Activated CD4-positive, alpha-beta memory T cell treated with anti-CD3 and anti-CD28 coated beads for 36 hours (primary cell): ENCODE measurements at regions not wholly inside any gene's neighbourhood (a gene's known extent, or its start where the extent isn't known, plus 50 kb on each side); places are given as distances from the start of the nearest gene placed in this dataset.

Source experiments
- CTCF ChIA-PET: fragments of 350-600 bp; sonication (Branson Sonifier 250); formaldehyde crosslinking; loops from one replicate; lab custom pipeline; 2021; ENCODE audit warnings: antibody characterized with exemption, inconsistent platforms; lab: Charles Lee
- POLR2A ChIA-PET: fragments of 350-600 bp; sonication (Branson Sonifier 250); formaldehyde crosslinking; loops from one replicate; lab custom pipeline; 2021; ENCODE audit warnings: antibody characterized with exemption; lab: Charles Lee
- DNase-seq: peaks from one replicate; pipeline ENCODE4 v3.0.0-alpha.2; 2020
- H3K27ac Mint-ChIP-seq: one replicate; pipeline ENCODE4 v1.8.0; 2021; ENCODE audit warnings: mixed read lengths
- H3K27me3 Mint-ChIP-seq: one replicate; pipeline ENCODE4 v1.8.0; 2021; ENCODE audit warnings: mixed read lengths
- H3K36me3 Mint-ChIP-seq: one replicate; pipeline ENCODE4 v1.8.0; 2021; ENCODE audit warnings: mixed read lengths
- H3K4me1 Mint-ChIP-seq: one replicate; pipeline ENCODE4 v1.8.0; 2021; ENCODE audit warnings: low read depth, mixed read lengths
- H3K4me3 Mint-ChIP-seq: one replicate; pipeline ENCODE4 v1.8.0; 2021; ENCODE audit warnings: mild to moderate bottlenecking, mixed read lengths
- H3K9me3 Mint-ChIP-seq: one replicate; pipeline ENCODE4 v1.8.0; 2021; ENCODE audit warnings: mixed read lengths
- intact Hi-C: fragments of 100-400 bp; cut with micrococcal nuclease; formaldehyde crosslinking; loops from one replicate; pipeline ENCODE4 v1.15.1; 2023

DNA sequence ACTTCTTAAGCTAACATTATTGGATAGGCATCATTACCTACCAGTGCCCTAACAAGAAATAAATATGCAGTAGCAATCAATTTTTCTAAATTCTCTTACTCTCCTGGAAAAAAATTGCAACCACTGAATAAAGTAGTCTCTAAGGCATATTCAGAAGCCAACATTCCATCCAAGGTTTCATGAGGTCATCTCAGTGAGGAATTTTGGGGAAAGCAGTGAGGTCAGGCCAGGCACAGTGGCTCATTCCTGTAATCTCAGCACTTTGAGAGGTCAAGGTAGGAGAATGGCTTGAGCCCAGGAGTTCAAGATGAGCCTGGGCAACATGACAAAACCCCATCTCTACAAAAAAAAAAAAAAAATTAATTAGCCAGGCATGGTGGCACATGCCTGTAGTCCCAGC lies 75.9 kb upstream of the GHITM start:
- ChIA-PET CTCF (interaction anchor here (1.0 kb wide), 1 partner anchor 152 kb away, joined by 3 read pairs; no protein-coding TSS in a partner anchor), POLR2A (interaction anchor here (0.6 kb wide), 1 partner anchor 585 kb away, joined by 3 read pairs; no protein-coding TSS in a partner anchor)
- no peak for DNase-seq
- no peak overlapping the region for H3K27ac Mint-ChIP-seq
- no peaks in the 10 kb centered on the region for H3K4me1 Mint-ChIP-seq
- no peak overlapping the region for H3K4me3 Mint-ChIP-seq
- H3K27me3 Mint-ChIP-seq: peaks cover 8% of the 10 kb centered on the region
- no peaks in the 10 kb centered on the region for H3K36me3 Mint-ChIP-seq
- intact Hi-C loops: no loop called here
- H3K9me3 Mint-ChIP-seq: no peaks in the 10 kb centered on the region

DNA sequence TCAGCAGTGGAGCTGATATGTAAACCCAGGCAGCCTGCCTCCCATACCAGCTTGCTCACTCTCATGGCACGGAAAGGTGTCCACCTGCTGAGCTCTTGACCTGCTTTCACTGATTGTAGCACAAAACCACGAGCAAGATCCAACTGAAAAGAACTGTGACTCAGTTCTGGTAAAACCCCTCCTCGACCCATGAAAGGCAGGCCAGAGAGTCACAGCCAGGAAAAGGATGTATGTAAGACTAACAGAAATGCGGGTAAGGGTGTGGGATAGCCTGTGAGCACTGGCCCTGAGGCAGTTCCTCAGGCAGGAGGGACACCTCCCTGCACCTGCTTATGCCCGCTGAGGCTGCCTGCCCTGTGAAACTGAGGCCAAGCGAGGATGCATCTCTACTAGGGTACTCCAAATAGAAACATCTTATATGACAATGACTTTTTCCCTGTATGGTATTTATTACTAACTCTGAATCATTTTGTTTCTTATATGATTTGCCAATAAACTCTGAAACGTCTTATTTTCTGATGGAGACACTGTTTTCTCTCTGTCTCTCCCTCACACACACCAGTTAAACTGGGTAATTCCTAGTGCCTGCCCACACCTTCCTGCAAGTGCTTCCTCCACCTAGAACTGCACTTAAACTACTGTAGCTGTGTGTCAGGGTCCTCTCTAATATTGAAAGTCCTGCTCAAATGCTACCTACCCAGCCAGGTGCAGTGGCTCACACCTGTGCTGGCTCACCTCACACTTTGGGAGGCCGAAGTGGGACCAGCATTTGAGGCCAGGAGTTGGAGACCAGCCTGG lies 73.3 kb upstream of the GHITM start:
- intact Hi-C loops: no loop called here
- POLR2A ChIA-PET: no interaction called here
- Mint-ChIP-seq H3K27ac (no peak overlapping the region), H3K4me3 (no peak overlapping the region), H3K4me1 (no peaks in the 10 kb centered on the region), H3K27me3 (peaks cover 5% of the 10 kb centered on the region), H3K9me3 (peaks cover 4% of the 10 kb centered on the region), H3K36me3 (no peaks in the 10 kb centered on the region)
- CTCF ChIA-PET: interaction anchor here (0.7 kb wide), 1 partner anchor 10 kb away, joined by 3 read pairs; no protein-coding TSS in a partner anchor
- no peak for DNase-seq

GRCh38 chr10:84074521-84074920 lies 64.8 kb upstream of the GHITM start:
- Mint-ChIP-seq H3K4me3 (no peak overlapping the region), H3K36me3 (no peaks in the 10 kb centered on the region), H3K9me3 (peaks cover 4% of the 10 kb centered on the region), H3K27ac (no peak overlapping the region), H3K4me1 (no peaks in the 10 kb centered on the region), H3K27me3 (peaks cover 4% of the 10 kb centered on the region)
- intact Hi-C loops: no loop called here
- POLR2A ChIA-PET: no interaction called here
- DNase-seq: no peak
- CTCF ChIA-PET: no interaction called here

GRCh38 chr10:84075226-84076046 lies 63.9 kb upstream of the GHITM start:
- intact Hi-C loops: no loop called here
- Mint-ChIP-seq H3K4me1 (no peaks in the 10 kb centered on the region), H3K9me3 (no peaks in the 10 kb centered on the region), H3K36me3 (no peaks in the 10 kb centered on the region), H3K27ac (no peak overlapping the region), H3K4me3 (no peak overlapping the region), H3K27me3 (peaks cover 4% of the 10 kb centered on the region)
- ChIA-PET POLR2A (no interaction called here), CTCF (interaction anchor here (0.8 kb wide), 1 partner anchor 9 kb away, joined by 3 read pairs; no protein-coding TSS in a partner anchor)
- no peak for DNase-seq

DNA sequence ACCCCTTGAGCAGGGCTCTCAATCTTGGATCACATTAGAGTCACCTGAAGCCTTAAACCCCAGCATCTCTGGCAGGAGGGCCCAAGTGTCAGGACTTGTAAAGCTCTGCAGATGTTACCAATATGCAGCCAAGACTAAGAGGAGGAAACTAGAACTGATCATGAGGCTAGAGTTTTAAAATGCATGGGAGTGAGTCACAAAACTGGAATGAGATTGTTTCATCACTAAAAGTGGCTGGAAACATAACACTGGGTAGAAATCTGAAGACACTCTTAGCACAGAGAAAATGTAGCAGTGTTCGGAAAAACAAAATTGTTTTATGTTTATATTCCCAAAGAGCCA lies 63.3 kb upstream of the GHITM start:
- DNase-seq: no peak
- H3K36me3 Mint-ChIP-seq: no peaks in the 10 kb centered on the region
- POLR2A ChIA-PET: no interaction called here
- H3K27ac Mint-ChIP-seq: no peak overlapping the region
- intact Hi-C loops: no loop called here
- H3K4me1 Mint-ChIP-seq: no peaks in the 10 kb centered on the region
- H3K4me3 Mint-ChIP-seq: no peak overlapping the region
- no peaks in the 10 kb centered on the region for H3K9me3 Mint-ChIP-seq
- peaks cover 4% of the 10 kb centered on the region for H3K27me3 Mint-ChIP-seq
- CTCF ChIA-PET: interaction anchor here (0.8 to 1.4 kb wide), 2 partner anchors 10 to 26 kb away, joined by 3 read pairs; no protein-coding TSS in a partner anchor

- H3K4me1 Mint-ChIP-seq: no peaks in the 10 kb centered on the region
- no peak overlapping the region for H3K4me3 Mint-ChIP-seq
- no peak for DNase-seq
- no peaks in the 10 kb centered on the region for H3K9me3 Mint-ChIP-seq
- intact Hi-C loops: no loop called here
- POLR2A ChIA-PET: no interaction called here
- H3K27me3 Mint-ChIP-seq: peaks cover 4% of the 10 kb centered on the region
- CTCF ChIA-PET: interaction anchor here (1.4 kb wide), 1 partner anchor 26 kb away, joined by 3 read pairs; no protein-coding TSS in a partner anchor
- no peaks in the 10 kb centered on the region for H3K36me3 Mint-ChIP-seq
- H3K27ac Mint-ChIP-seq: no peak overlapping the region
These were observed 62.6 kb upstream of the GHITM start for GRCh38 chr10:84076540-84077195.

GRCh38 chr10:84077768-84078167 lies 61.5 kb upstream of the GHITM start:
- Mint-ChIP-seq H3K36me3 (no peaks in the 10 kb centered on the region), H3K27ac (no peak overlapping the region), H3K27me3 (peaks cover 6% of the 10 kb centered on the region), H3K4me3 (no peak overlapping the region), H3K4me1 (no peaks in the 10 kb centered on the region), H3K9me3 (no peaks in the 10 kb centered on the region)
- CTCF ChIA-PET: interaction anchor here (0.7 kb wide), 1 partner anchor 127 kb away, joined by 3 read pairs; no protein-coding TSS in a partner anchor
- POLR2A ChIA-PET: no interaction called here
- no peak for DNase-seq
- intact Hi-C loops: no loop called here

GRCh38 chr10:84078771-84079170 lies 60.5 kb upstream of the GHITM start:
- no peaks in the 10 kb centered on the region for H3K4me1 Mint-ChIP-seq
- intact Hi-C loops: no loop called here
- H3K27ac Mint-ChIP-seq: no peak overlapping the region
- peaks cover 2% of the 10 kb centered on the region for H3K27me3 Mint-ChIP-seq
- CTCF ChIA-PET: interaction anchor here (0.7 kb wide), 1 partner anchor 126 kb away, joined by 3 read pairs; no protein-coding TSS in a partner anchor
- no peak for DNase-seq
- H3K36me3 Mint-ChIP-seq: no peaks in the 10 kb centered on the region
- POLR2A ChIA-PET: no interaction called here
- H3K4me3 Mint-ChIP-seq: no peak overlapping the region
- peaks cover 1% of the 10 kb centered on the region for H3K9me3 Mint-ChIP-seq

DNA sequence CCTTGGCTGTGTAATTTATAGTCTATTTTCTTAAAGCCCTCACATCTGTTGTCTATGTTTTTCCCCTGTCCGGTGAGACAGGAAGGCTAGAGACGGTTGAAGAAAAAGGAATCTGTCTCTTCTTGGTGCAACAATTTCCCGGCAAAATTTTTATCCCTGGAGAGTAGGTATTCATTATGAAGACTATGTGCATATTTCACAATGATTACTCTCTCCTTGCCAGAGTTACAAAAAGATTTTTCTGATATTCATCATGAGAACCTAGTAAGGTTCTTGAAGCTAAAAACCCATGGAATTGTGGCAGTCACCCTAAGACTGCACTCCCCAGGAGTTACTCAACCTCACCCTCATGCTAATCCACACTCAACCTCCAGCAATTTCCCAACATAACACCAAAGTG lies 55.0 kb upstream of the GHITM start:
- H3K4me1 Mint-ChIP-seq: no peaks in the 10 kb centered on the region
- no peak for DNase-seq
- no peaks in the 10 kb centered on the region for H3K36me3 Mint-ChIP-seq
- CTCF ChIA-PET: no interaction called here
- peaks cover 4% of the 10 kb centered on the region for H3K9me3 Mint-ChIP-seq
- POLR2A ChIA-PET: no interaction called here
- intact Hi-C loops: no loop called here
- H3K27ac Mint-ChIP-seq: no peak overlapping the region
- H3K4me3 Mint-ChIP-seq: no peak overlapping the region
- H3K27me3 Mint-ChIP-seq: peaks cover 14% of the 10 kb centered on the region

DNA sequence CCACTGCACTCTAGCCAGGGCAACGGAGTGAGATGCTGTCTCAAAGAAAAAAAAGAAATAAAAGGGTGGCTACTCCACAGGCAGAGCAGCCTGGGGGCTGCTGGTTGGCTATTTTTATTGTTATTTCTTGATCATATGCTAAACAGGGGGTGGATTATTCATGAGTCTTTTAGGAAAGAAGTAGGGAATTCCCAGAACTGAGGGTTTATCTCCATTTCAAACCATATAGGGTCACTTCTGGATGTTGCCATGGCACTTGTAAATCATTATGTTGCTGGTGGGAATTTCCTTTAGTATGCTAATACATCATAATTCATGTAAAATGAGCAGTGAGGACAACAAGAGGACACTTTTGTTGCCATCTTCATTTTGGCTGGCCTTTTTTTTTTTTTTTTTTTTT lies 52.1 kb upstream of the GHITM start:
- peaks cover 16% of the 10 kb centered on the region for H3K27me3 Mint-ChIP-seq
- ChIA-PET CTCF (interaction anchor here (2.0 kb wide), 1 partner anchor 11 kb away, joined by 6 read pairs; no protein-coding TSS in a partner anchor), POLR2A (no interaction called here)
- no peaks in the 10 kb centered on the region for H3K4me1 Mint-ChIP-seq
- intact Hi-C loops: no loop called here
- no peaks in the 10 kb centered on the region for H3K36me3 Mint-ChIP-seq
- H3K4me3 Mint-ChIP-seq: no peak overlapping the region
- peaks cover 4% of the 10 kb centered on the region for H3K9me3 Mint-ChIP-seq
- H3K27ac Mint-ChIP-seq: no peak overlapping the region
- no peak for DNase-seq

DNA sequence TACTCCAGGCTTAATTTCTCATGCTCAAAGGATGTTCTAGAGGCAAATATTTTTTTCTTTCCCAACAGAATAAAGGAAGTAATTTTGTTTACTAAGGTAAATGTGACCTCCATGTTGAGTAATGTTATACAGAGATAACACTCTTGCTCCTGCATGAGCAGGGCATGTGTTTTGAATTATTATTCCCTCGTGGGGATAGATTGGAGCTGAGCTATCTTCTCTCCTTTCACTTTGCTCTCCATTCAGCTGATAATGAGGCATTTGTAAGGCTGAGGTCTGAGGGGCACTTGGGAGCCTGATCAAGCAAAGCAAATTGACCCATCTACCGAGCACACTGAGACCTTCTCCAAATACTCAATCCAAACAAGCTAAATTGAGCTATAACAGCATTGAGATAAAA lies 50.7 kb upstream of the GHITM start:
- no peaks in the 10 kb centered on the region for H3K36me3 Mint-ChIP-seq
- ChIA-PET CTCF (interaction anchor here (0.7 to 2.0 kb wide), 2 partner anchors 9 to 18 kb away, joined by 4 to 6 read pairs; no protein-coding TSS in a partner anchor), POLR2A (no interaction called here)
- peaks cover 4% of the 10 kb centered on the region for H3K9me3 Mint-ChIP-seq
- H3K27me3 Mint-ChIP-seq: peaks cover 14% of the 10 kb centered on the region
- intact Hi-C loops: no loop called here
- H3K27ac Mint-ChIP-seq: no peak overlapping the region
- DNase-seq: no peak
- H3K4me3 Mint-ChIP-seq: no peak overlapping the region
- no peaks in the 10 kb centered on the region for H3K4me1 Mint-ChIP-seq

- CTCF ChIA-PET: interaction anchor here (2.0 kb wide), 1 partner anchor 9 kb away, joined by 6 read pairs; no protein-coding TSS in a partner anchor
- POLR2A ChIA-PET: no interaction called here
- Mint-ChIP-seq H3K27ac (no peak overlapping the region), H3K4me3 (no peak overlapping the region), H3K4me1 (no peaks in the 10 kb centered on the region), H3K27me3 (peaks cover 13% of the 10 kb centered on the region), H3K36me3 (no peaks in the 10 kb centered on the region), H3K9me3 (no peaks in the 10 kb centered on the region)
- intact Hi-C loops: no loop called here
- no peak for DNase-seq
These were observed 50.1 kb upstream of the GHITM start for GRCh38 chr10:84089162-84089561.
